WI38 (cell line): ENCODE measurements at regions not wholly inside any gene's neighbourhood (a gene's known extent, or its start where the extent isn't known, plus 50 kb on each side); places are given as distances from the start of the nearest gene placed in this dataset.

Experiments used
- H3K4me3 ChIP-seq: 2 replicates; pipeline ENCODE4 v1.5.1; 2011; ENCODE audit warnings: low read depth, mild to moderate bottlenecking, control low read depth, low read length
- TF ChIP-seq, protein P1 (sequence below): IDR thresholded peaks from 2 replicates; pipeline ENCODE4 v1.5.1; 2012; ENCODE audit warnings: low read depth, mild to moderate bottlenecking, control low read depth, low read length

DNA sequence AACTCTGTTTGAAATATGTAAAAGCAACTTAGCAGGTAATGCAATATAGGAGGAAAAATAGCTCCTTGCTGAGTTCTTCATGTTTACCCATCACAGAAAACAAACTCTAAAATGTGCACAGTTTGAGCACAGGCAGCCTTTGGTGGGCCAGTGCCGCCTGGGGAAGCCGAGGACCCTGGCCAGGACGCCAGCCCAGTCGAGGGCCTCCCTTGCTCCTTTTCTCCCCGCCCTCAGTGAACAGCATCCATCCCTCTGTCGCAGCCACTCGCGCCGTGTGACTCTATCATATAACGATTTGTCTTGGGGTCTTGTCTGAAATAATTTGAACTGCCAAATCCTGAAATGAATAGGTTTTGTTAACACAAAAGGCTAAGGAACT is 286.7 kb upstream of the IRX4 start:
- TF ChIP-seq, protein P1, sequence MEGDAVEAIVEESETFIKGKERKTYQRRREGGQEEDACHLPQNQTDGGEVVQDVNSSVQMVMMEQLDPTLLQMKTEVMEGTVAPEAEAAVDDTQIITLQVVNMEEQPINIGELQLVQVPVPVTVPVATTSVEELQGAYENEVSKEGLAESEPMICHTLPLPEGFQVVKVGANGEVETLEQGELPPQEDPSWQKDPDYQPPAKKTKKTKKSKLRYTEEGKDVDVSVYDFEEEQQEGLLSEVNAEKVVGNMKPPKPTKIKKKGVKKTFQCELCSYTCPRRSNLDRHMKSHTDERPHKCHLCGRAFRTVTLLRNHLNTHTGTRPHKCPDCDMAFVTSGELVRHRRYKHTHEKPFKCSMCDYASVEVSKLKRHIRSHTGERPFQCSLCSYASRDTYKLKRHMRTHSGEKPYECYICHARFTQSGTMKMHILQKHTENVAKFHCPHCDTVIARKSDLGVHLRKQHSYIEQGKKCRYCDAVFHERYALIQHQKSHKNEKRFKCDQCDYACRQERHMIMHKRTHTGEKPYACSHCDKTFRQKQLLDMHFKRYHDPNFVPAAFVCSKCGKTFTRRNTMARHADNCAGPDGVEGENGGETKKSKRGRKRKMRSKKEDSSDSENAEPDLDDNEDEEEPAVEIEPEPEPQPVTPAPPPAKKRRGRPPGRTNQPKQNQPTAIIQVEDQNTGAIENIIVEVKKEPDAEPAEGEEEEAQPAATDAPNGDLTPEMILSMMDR, result no peak
- H3K4me3 ChIP-seq, result no peak overlapping the region

DNA sequence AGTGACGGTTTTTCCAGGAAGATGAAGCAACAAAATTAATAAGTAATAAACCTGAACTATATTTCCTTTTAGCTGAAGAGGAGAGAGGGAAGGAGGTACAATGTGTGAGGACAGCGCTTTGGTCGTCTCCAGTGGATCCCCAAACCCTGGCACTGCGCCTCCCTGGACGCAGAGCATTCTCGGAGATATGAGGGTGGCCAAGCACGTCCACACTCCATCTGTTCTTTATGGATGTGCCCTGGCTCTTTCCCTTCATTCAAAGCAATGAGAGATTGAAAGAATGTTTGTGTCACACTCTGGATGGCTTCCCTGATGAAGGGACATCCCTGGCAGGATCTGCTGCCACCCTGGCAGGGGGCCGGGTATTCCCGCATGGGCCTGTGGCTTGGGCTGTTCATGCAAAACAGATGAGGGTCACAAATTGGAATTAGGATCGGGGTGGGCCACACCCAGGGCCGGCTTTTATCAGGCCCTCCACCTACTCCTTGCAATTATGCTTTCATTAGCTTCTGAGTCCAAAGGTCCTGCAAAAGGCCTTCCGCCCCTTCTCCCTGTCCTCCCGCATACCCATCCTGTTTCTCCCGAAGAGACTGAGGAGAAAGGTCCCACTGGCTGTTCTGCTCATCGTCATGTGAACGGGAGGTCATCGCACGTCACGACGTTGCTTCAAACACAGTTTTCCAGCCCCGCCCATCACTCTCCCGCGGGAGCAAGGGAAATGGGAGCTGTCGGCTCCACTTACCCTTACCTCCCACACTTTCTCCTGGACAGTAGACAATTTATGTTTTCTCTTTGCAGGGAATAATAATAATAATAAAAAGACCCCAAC is 286.1 kb upstream of the IRX4 start:
- TF ChIP-seq, protein P1, result no peak
- H3K4me3 ChIP-seq, result no peak overlapping the region

DNA sequence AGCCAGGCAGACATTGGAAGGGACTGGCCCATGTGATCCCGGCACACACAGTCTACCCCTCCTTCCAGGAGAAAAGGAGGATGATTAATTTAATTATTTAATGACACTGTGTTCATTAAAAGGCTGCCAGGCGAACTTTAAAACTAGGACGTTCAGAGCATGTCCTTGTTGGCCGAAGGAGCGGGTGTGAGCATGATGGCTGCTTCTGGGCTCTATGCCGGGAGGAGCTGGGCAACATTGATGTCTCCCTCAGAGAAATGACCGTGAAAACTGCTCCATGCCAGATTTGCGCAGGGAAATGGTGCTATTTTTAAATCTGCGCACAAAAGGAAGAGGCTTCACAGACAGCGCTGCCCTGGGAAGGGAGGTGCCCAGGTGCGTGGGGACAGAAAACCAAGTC is 284.9 kb upstream of the IRX4 start:
- TF ChIP-seq, protein P1, result no peak
- no peak overlapping the region for H3K4me3 ChIP-seq

DNA sequence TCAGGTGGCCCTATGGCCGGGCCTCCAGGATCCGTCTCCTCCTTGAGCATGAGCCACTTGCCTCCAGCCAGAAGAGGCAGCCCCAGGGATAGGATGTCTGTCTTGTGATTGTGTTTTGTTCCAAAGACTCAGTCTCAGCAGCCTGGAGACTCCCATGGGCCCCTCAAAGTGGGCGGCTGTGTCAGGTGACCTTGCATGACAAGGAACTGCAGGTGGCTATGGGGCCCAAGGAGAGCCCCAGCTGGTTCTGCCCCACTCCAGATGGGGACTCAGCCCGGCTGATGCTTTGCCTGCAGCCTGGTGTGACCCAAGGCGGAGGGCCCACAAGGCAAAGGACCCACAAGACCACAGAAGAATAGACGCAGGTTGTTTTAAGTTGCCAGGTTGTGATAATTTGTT is 284.3 kb upstream of the IRX4 start:
- no peak overlapping the region for H3K4me3 ChIP-seq
- TF ChIP-seq, protein P1, result no peak

DNA sequence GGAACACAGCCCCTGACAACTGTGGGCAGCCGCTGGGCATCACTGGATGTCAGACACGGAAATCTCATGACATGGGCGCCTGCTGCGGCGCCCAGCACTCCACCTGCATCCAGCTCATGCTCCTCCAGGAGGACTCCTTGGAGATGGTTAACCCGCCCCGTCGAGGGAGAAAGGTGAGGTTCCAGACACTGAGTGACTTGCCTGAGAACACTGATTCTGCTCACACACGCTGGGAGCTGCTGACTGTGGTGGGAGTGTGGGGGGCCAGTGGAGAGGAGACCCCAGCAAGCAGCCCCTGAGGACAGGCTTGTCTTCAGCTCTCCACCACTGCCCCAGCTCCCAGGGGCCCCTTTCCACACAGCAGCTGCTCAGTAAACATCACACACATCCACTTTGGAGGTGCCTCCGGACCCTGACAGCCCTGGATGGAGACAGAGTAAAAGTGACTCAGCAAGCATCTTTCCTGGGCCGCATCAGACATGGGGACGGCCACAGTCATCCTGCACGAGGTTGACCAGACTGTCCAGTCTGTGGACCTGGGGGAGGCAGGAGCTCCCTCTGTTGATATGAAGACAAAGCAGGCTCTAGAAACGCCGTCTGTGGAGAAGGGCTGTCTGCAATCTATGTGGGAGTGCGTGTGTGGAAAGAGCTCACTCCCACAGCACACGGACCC is 283.7 kb upstream of the IRX4 start:
- TF ChIP-seq, protein P1, result no peak
- H3K4me3 ChIP-seq, result no peak overlapping the region

DNA sequence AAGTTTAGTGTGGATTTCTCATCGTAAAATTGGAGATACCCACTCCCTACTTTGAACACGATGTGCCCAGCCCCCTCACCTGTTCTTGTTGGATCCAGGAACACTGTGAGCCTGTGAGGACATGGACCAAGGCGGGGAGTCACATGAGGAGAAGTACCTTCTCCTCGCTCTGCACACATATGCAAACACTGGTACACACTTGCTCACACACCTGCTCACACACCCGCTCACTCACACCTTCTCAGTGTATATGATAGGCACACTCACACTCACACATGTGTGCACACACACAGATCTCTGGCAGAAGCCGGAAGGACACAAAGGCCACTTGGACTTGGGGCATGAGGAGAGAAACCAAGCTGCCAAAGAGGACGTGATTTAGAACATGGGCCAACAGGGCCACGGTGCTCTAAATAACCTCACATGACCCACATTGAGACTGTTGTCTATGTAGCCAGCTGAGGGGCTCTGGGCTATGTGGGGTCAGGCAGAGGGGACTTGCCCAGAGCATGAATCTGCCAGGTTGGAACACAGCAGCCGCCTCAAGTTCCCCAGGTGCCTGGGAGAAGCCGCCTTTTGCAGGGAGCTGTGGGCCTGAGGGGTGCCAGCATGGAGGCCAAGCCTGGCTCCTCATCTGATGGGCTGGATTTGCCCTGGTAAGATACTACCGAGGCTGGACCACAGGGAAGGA is 283.0 kb upstream of the IRX4 start:
- TF ChIP-seq, protein P1, result no peak
- H3K4me3 ChIP-seq, result no peak overlapping the region

DNA sequence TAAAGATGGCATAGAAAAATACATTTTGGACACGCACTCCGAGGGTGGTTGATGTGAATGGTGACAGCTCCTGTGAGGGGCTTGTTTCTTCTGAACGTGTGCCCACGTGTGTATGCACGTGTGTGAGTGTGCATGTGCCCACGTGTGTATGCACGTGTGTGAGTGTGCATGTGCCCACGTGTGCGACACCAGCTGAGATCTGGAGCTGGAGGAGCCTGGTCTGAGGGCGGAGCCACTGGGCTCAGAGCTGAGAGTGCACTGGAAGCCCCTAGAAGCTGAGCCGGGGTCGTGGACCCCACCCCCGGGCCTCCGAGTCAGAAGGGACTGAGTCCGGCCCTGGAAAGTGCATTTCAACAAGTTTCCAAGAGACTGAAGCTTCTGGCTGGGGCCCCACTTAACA is 282.5 kb upstream of the IRX4 start:
- TF ChIP-seq, protein P1, result no peak
- H3K4me3 ChIP-seq, result no peak overlapping the region
